H4 (cell line): ENCODE measurements at regions not wholly inside any gene's neighbourhood (a gene's known extent, or its start where the extent isn't known, plus 50 kb on each side); places are given as distances from the start of the nearest gene placed in this dataset.
"Not testable (repeated sequence)": the region's sequence is repeated elsewhere in the genome, so short reads cannot be mapped to it uniquely, and the experiment has no call there.

Source experiments
- DNase-seq: peaks from one replicate; pipeline ENCODE4 v3.0.0-alpha.2; 2015; ENCODE audit warnings: low spot score

DNA sequence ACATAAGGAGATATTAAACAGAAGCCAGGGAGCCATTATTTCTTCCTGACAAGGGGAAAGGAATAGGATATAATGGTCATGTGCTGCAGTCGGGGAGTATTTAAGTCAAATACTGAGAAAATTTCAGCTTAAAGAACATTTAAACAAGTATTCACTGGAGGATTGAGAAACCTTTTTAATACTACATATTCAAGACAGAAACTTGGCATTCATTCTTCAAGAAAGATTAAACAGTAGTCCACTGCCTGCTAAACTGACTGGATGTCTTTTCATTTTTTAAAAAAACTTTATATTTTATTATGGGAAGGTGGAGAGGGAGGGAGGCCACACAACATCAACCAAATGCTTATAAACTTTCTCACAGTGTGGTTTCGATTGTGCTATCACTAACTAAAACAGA lies 107.4 kb upstream of the CBLB start:
- DNase-seq: no peak

DNA sequence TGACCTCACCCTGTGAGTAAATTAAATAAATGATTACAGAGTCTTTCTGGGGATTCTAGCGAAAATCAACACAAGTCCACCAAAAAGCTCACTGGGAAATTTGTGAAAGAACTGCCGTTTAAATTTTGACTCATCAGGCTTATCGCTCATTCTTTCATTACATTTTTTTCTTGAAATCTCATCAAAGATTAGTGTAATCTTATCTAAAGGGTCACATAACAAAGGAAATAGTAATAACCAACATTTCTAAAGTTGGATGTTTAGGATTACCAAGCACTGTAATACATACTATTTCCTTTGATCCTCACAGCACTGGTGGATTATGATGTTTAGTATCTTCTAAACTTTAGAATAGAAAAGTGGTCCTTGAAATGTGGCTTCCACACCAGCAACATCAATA lies 111.1 kb upstream of the CBLB start:
- DNase-seq: no peak

DNA sequence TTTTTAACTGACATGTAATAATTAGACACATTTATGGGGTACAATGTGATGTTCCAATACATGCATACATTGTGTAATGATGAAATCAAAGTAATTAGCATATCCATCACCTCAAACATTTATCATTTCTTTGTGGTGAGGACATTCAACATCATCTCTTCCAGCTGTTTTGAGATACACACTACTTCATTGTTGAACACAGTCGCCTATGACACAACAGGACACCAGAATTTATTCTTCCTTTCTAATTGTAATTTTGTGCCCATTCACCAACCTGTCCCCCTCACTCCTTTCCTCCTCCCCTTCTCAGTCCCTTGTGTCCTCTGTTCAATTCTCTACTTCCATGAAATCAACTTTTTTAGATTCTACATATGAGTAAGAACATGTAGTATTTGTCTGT lies 113.4 kb upstream of the CBLB start:
- no peak for DNase-seq

DNA sequence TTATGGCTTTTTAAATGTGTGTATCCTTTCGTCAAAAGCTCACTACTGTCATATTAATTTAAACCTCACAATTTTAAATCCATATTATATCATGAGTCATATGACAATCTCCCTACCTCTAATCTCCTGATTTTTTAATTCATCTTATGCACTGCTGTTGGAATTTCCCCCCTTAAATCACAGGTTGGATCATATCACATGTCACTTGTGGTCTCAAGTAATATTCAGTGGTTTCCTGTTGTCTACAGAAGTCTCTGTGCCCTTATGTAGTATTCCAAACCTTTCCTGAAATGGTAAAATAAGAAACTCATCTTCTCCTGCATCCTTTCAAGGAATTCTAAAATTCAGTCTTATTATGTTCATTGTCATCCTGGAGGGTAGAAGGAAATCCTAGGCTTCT lies 116.0 kb upstream of the CBLB start:
- DNase-seq: no peak

DNA sequence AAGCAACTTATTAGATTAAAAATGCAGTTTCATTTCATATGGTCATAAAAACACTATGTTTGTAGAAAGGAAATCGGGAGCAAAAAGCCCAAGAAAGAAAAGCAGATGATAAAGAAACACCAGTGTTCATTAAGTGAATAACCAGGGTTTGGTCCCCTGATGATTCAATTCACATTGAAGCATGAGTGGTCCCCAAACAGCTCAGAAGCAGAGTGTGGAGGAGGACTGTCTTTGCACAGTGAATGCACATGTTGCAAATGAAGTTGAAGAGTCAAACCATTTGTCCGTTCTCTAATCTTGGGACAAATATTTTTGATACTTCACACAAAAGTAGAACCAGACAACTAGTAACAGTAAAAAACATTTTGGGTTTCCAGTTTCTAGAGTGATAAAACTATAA lies 117.5 kb upstream of the CBLB start:
- not testable (repeated sequence) for DNase-seq

DNA sequence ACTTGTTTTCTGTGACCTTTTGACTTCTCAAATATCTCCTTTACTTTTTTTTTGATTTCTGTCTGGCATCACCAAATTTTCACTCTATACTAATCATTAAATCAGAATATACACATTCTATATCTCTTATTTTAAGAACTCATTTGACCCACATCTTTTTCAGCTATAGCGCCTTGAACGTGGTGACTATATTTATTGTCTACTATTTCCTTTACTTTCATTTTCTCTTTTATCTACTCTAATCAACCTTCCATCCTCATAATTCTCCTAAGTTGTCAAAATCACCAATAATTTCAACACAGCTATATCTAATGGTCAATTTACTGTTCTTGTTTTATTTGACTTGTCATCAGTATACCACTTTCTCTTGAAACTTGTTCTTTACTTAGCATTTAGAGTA lies 119.0 kb upstream of the CBLB start:
- DNase-seq: no peak

DNA sequence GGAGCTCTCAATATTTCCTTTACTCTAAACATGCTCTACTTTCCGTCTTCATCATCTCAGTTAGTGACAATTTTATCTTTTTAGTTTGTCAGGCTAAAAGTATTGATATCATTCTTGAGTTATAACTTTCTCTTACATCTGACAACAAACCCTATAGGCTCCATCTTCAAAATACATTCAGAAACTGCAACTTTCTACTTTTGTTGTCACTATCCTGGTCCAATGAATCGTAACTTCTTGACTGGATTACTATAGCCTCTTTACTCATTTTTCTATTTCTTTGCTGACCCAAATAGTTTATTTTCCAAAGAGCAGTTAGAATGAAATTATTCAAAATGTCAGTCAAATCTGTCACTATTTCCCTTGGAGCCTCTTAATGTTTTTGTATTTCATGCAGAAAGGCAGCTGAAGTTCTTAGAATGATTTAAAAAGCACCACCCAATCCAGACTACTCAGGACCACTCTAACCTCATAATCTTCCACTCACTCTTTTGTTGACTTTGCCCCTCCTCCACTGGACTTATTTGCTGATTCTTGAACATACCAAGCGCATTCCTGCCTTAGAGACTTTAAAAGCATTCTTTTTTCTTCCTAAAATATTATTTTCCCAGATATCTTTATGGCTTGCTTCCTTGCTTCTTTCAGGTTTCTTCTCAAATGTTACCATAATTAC lies 119.9 kb upstream of the CBLB start:
- no peak for DNase-seq

DNA sequence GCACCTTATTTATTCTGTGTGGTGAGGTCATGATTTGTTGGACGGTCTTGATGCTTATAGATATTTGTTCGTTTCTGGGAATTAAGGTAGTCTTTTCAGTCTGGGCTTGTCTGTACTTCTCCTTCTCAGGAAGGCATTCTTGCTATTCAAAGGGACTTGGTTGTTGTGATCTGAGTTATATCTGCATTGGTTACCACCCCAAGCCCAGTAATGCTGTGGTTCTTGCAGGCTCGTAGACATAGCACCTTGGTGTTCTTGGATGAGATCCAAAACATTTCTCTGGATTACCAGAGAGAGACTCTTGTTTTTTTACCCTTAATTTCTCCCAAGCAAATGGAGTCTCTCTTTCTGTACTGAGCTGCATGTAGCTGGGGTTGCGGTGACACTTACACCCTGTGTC lies 128.0 kb upstream of the CBLB start:
- no peak for DNase-seq

DNA sequence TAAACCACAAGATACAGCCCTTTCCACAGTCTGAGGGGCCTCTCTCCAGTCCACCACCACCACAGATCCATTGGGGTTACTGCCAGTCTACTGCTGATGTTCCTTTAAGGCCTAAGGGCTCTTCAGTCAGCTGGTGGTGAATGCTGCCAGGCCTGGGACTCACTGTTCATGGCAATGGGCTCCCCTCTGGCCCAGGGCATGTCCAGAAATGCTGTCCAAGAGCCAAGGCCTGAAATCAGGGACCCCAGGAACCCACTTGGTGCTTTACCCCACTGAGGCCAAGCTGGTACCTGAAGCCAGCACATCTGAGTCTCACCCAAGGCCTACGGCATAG lies 128.6 kb upstream of the CBLB start:
- DNase-seq: no peak

DNA sequence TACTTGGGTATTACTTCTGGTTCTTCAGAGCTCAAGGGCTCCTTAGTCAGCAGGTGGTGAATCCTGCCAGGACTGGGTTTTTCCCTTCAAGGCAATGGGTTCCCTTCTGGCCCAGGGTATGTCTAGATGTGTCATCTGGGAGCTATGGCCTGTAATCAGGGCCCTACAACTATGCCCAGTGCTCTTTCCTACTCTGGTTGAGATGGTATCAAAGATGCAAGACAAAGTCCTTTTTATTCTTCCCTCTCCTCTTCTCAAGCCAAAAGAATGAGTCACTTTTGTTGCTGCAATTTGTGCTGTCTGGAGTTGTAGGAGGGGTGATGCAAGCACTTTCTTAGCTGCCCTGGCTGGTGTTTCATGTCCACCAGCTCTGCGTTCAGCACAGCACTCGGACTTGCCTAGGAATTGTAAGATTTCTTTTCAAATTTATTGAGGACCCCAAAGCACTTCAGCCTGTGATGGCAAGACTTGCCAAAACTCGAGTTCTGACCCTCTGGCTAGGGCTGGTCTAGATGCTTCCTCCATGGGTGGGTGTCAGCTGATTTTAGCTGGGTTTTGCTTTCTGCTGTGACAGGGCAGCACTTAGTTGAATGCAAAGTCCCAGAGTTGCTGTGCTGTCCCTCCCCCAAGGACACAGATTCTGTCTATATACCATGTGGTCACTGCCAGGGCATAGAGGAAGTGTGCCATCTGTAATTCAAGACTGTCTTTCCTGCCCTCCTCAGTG lies 129.2 kb upstream of the CBLB start:
- DNase-seq: peak; percentile 89

DNA sequence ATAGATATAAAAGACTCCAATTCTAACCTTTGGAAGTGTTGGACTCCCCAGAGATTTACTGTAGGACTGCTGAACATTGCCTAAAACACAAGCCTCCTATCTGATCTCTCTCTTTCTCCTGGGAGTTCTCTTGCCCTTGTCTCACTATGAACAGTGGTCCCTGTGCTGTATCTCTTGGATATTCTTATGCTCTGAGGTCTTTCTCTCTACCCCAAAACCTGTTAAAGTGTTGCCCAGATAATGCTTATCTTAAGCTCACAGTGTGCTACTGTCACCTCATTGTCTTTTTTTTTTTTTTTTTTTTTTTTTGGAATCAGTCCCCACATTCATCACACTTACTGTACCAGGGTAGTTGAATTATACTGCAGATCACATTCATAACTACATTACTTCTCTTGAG lies 131.0 kb upstream of the CBLB start:
- DNase-seq: no peak

DNA sequence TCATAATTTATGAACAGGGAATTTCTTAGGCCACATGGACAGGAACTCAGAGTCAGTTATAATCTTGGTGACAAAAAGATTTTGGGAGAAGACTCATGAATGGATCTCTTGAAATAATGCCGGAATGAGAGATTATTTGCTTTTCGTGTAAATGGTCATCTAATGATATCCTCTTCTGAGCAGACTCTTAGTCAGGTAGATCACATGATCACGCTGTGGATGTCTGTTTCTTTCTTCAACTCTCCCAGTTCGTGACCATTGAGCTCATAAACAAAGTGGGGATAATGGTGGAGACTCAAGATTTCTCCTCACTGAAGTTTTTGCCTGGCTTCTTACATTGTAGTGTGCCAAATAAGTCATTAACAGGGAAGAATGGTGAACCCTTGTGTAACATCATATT lies 133.1 kb upstream of the CBLB start:
- DNase-seq: no peak

DNA sequence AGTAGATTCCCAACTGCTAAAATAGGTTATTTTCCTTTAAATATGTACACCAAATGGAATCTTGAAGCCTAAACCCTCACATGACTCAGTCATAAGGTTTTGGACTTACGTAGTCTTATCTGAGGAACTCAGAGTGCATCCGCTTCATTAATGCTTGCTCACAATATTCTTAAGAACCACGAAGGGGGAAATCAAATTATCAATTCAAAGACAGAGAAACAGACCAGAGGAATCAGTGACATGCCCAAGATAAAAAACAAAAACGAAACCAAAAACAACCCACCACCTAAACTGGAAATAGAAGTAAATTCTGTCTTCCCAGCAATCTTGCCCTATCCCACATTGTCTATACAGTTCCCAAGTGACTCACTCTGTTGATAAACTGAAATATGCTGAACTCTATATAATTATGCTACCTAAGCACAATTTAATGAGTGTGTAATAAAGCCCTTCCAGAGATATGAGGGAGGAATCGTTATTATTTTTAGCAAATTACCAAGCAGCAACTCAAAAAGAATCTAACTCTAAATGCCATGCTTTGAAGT lies 135.4 kb upstream of the CBLB start:
- peak; percentile 32 for DNase-seq

DNA sequence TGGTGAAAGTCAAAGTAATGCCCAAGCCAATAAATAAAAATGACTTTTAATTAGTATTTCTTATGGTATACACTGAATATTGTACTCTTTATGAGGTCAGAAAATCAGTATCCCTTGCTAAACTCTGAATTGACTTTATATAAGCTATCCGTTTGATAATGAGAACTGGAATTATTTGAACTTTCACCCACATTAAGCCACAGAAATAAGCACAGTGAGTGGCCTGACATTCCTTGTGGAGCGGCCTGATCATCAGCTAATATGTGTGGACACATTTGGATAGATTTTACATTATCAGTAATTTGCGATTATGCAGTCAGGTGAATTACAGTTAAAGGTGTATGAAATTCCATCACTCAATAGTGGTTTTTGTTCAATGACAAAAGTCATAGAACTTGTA lies 136.0 kb upstream of the CBLB start:
- DNase-seq: no peak

DNA sequence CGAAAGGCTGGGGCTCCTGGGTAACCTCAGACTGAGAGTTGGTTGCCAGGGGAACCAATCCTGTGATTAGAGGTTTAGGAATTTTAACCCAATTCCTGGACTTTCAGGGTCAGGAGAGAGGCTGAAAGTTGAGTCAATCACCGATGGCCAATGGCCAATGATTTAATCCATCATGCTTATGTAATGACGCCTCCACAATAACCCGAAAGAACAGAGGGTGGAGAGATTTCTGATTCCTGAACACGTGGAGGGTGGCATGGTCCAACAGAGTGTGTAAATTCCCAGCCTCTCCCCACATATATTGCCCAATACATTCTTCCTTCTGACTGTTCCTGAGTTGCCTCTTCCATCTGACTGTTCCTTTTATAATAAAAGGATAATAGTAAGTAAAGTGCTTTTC lies 137.2 kb upstream of the CBLB start:
- no peak for DNase-seq

DNA sequence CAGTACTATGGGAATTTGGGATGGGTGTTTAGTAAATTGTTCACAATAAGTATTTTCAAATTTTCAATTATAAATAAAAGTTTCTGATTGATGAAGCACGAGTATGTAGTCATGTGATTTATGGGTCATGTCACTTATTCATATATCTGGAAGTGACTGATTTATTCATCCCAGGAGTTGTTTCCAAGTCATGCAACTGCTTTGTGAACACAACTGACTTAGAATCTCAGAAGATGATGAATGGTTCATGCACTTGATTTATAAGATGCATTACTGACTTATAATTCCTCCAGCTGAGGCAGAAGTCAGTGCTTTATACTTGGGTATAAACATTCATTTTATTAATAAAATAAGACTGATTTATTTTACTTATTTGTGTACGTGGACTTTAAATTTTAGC lies 137.8 kb upstream of the CBLB start:
- DNase-seq: no peak

DNA sequence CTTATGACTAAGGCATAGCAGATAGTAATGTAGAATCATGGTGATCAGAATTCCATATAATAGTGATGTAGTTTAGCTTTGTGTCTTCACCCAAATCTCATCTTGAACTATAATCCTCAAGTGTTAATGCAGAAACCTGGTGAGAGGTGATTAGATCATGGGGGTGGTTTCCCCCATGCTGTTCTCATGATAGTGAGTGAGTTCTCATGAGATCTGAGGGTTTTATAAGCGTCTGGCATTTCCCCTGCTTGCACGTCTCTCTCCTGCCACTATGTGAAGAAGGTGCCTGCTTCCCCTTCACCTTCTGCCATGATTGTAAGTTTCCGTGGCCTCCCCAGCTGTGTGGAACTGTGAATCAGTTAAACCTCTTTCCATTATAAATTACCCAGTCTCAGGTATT lies 138.7 kb upstream of the CBLB start:
- no peak for DNase-seq

DNA sequence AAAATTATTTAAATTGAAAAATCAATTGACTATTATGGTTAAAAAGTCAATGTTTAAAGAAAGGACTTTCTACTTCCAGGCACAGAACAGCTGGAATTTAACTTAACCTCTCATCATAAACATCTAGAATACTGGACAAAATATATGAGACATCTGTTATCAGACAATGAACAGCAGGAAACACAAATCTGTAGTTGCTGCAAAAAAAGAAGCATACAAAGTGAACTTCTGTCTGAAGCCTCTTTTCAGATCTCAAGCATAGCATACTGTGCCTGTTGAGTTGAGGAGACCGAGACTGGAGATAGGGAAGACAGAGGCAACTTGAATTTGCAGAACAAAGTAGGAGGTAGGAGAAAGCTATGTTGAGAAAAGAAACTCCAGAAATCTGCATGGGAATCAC lies 140.0 kb upstream of the CBLB start:
- no peak for DNase-seq

DNA sequence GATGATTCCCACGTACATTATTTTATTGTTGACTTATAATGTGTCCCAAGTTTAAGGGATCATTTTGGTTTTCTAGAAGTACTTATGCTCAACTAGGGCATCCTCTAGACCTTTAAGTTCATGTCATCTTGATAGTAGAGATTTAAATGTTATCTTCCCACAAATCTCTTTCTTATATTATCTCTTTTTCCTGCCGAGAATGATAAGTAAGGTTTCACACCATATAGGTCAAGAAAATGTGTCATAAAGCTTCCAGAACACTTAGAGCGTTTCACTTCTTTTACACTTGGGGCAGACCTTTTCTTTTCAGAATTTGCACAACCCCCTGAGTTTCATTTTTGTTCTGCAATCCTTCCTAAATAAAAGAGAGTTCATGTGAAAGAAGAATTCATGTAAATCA lies 142.0 kb upstream of the CBLB start:
- DNase-seq: no peak

DNA sequence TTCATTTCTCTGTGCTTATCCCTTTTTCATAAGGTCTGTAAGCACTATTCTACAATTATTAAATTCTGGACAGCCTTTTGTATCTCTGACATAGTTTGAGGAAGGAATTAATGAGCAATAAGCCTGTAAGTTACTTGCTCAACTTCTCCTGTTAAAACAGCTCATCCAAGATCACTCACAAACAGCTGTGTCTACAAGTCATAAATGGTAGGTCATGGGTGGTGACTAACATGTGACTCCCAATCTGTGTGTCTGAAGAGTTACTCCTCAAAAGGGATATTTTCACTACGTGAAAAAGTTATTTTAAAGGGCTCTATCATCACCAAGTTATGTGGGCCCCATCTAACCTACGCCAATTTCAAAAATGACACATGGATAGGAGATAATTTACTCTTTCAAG lies 145.2 kb upstream of the CBLB start:
- no peak for DNase-seq

DNA sequence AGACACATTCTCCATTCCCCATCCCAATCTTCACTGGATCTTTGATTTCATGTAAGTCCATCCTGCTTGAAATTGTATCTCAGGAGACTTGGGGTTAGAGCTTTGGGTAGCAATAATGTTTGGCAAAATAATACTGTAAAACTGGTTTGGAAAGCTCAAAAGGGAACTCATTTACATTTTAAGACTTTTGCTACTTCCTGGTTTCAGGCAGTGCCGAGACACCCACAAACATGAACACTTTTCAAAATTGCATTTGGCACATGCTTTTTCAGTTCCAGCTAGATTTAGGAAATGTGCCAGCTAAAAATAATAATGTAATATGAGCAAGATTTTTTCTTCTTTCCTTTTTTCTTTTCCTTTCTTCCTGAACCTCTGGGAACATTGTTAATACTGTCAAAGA lies 145.7 kb upstream of the CBLB start:
- no peak for DNase-seq

DNA sequence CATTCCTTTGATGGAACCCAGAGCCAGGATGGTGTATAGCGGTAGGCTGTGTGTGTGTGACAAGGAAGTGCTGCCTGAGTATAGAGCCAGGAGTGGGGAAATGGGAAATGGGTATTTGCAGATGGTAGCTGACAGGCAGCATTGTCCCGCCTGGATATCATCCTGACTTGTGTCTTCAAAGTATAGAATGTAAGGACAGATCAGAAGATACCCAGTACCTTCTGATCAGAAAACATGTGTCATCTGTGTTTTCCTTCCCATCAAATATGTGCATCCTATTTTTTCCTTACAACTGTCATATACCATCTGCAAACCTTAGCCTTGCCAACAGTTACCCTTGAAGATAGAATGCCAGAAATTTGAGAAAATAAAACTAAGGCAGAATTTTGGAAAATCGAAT lies 146.2 kb upstream of the CBLB start:
- DNase-seq: no peak

DNA sequence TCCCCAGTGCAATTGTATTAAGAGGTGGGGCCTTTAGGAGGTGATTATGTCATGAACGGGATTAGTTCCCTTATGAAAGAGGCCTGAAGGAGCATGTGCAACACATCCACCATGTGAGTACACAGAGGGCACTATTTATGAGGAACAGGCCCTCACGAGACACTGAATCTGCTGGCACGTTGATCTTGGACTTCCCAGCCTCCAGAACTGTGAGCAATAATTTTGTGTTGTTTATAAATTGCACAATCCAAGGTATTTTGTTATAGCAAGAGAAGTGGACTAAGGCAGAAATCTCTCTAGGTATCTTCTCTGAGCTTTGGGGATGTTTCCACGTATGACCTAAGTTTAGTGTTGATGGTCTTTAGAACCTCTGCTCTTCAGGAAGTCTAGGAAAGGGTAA lies 149.3 kb upstream of the CBLB start:
- no peak for DNase-seq
